ENCODE measurements at regions not wholly inside any gene's neighbourhood (a gene's known extent, or its start where the extent isn't known, plus 50 kb on each side); places are given as distances from the start of the nearest gene placed in this dataset.
"Not testable (repeated sequence)": the region's sequence is repeated elsewhere in the genome, so short reads cannot be mapped to it uniquely, and the experiment has no call there.

DNA sequence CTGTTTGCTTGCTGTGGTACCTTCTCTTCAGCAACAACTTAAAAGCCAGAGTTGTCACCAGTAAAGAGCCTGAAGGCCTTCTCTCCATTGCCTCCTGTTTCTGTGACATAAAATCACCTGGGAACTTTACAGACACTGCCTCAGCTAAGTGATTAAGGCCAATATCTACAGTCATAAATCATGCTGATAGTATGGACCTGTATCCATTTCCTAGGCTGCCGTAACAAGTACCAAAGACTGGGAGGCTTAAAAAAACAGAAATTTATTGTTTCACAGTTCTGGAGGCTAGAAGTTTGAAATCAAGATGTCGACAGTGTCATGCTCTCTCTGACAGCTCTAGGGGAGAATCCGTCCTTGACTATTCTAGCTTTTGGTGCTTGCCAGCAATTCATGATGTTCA, 108.4 kb upstream of the UNC5B start:
- TF ChIP-seq, protein P1, sequence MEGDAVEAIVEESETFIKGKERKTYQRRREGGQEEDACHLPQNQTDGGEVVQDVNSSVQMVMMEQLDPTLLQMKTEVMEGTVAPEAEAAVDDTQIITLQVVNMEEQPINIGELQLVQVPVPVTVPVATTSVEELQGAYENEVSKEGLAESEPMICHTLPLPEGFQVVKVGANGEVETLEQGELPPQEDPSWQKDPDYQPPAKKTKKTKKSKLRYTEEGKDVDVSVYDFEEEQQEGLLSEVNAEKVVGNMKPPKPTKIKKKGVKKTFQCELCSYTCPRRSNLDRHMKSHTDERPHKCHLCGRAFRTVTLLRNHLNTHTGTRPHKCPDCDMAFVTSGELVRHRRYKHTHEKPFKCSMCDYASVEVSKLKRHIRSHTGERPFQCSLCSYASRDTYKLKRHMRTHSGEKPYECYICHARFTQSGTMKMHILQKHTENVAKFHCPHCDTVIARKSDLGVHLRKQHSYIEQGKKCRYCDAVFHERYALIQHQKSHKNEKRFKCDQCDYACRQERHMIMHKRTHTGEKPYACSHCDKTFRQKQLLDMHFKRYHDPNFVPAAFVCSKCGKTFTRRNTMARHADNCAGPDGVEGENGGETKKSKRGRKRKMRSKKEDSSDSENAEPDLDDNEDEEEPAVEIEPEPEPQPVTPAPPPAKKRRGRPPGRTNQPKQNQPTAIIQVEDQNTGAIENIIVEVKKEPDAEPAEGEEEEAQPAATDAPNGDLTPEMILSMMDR (IDR thresholded peaks at IDR 0.05) = no peak
- no peak for TF ChIP-seq ZFX (IDR thresholded peaks at IDR 0.05; ENCODE audit: borderline replicate concordance)
- H3K27ac ChIP-seq = no peak overlapping the region

DNA sequence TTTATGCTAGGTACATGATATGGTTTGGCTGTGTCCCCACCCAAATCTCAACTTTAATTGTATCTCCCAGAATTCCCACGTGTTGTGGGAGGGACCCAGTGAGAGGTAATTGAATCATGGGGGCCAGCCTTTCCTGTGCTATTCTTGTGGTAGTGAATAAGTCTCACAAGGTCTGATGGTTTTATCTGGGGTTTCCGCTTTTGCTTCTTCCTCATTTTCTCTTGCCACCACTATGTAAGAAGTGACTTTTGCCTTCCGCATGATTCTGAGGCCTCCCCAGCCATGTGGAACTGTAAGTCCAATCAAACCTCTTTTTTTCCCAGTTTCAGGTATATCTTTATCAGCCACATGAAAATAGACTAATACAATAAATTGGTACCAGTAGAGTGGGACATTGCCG, 106.2 kb upstream of the UNC5B start:
- not testable (repeated sequence) for H3K27ac ChIP-seq

DNA sequence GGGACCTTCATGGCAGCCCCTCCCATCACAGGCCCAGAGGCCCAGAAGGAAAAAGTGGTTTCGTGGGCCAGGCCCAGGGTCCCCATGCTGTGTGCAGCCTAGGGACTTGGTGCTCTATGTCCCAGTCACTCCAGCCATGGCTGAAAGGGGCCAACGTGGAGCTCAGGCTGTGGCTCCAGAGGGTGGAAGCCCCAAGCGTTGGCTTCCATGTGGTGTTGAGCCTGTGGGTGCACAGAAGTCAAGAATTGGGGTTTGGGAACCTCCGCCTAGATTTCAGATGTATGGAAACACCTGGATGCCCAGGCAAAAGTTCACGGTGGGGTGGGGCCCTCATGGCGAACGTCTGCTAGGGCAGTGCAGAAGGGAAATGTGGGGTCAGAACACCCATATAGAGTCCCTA, 105.3 kb upstream of the UNC5B start:
- H3K27ac ChIP-seq = not testable (repeated sequence)

DNA sequence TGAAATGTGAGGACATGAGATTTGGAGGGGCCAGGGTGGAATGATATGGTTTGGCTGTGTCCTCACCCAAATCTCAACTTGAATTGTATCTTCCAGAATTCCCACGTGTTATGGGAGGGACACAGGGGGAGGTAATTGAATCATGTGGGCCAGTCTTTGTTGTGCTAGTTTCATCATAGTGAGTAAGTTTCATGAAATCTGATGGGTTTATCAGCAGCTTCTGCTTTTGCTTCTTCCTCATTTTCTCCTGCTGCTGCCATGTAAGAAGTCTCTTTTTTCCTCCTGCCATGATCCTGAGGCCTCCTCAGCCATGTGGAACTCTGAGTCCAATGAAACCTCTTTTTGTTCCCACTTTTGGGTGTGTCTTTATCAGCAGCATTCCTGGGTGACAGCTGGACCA, 104.3 kb upstream of the UNC5B start:
- not testable (repeated sequence) for H3K27ac ChIP-seq

DNA sequence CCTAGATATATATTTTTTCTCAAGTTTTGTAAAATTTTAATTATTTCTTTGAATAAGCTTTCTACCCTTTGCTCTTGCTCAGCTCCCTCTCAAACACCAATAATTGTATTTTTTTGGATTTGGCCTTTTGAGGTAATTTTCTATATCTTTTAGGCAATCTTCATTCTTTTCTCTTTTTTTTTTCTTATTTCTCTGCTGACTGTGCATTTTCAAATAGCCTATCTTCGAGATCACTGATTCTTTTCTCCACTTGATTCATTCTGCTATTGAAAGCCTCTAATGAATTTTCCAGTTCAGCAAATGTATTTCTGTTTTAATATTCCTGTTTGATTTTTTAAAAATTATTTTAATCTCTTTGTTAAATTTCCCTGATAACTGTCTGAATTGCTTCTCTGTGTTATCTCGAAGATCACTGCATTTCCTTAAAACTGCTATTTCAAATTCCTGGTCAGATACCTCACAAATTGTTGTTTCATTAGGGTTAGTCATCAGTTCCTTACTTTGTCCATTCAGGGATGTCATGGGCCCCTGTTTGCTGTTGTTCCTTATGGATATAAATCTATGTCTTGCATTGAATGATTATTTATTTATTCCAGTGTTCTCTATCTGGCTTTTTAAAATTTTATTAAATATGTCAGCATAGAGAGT, 100.1 kb upstream of the UNC5B start:
- TF ChIP-seq, protein P1 (IDR thresholded peaks at IDR 0.05) = no peak
- no peak for TF ChIP-seq ZFX (IDR thresholded peaks at IDR 0.05; ENCODE audit: borderline replicate concordance)
- H3K27ac ChIP-seq = no peak overlapping the region

DNA sequence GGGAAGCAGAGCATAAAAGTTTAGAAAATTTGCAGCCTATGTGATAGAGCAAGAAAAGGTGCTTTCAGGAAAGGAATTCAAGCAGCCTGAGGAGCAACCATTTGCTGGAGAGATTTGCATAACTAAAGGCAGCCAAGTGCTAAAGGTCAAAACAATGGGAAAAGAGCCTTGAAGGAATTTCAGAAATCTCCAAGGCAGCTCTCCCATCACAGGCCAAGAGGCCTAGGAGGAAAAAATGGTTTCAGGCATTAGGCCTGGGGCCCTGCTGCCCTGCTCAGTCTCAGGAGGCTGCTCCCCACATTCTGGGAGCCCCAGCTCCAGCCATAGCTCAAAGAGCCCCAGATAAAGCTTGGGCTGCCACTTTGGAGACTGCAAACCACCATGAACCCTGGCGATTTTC, 95.9 kb upstream of the UNC5B start:
- no peak overlapping the region for H3K27ac ChIP-seq
- no peak for TF ChIP-seq ZFX (IDR thresholded peaks at IDR 0.05; ENCODE audit: borderline replicate concordance)
- TF ChIP-seq, protein P1 (IDR thresholded peaks at IDR 0.05) = no peak

DNA sequence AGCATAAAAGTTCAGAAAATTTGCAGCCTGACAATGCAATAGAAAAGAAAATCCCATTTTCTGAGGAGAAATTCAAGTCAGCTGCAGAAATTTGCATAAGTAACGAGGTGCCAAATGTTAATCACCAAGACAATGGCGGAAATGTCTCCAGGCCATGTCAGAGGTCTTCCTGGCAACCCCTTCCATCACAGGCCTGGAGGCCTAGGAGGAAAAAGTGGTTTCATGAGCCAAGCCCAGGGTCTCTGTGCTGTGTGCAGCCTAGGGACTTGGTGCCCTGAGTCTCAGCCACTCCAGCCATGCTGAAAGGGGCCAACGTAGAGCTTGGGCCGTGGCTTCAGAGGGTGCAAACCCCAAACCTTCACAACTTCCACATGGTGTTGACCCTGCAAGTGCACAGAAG, 94.8 kb upstream of the UNC5B start:
- H3K27ac ChIP-seq = not testable (repeated sequence)

DNA sequence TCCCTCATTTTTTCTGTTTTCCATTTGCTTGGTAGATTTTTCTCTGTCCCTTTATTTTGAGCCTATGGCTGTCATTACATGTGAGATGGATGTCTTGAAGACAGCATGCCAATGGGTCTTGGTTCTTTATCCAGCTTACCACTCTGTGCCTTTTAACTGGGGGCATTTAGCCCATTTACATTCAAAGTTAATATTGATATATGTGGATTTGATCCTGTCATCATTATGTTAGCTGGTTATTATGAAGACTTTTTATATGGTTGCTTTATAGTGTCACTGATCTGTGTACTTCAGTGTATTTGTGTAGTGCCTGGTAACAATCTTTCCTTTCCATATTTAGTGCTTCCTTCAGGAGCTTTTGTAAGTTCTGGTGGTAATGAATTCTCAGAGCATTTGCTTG, 89.3 kb upstream of the UNC5B start:
- TF ChIP-seq ZFX (IDR thresholded peaks at IDR 0.05; ENCODE audit: borderline replicate concordance) = no peak
- TF ChIP-seq, protein P1 (IDR thresholded peaks at IDR 0.05) = no peak
- no peak overlapping the region for H3K27ac ChIP-seq

DNA sequence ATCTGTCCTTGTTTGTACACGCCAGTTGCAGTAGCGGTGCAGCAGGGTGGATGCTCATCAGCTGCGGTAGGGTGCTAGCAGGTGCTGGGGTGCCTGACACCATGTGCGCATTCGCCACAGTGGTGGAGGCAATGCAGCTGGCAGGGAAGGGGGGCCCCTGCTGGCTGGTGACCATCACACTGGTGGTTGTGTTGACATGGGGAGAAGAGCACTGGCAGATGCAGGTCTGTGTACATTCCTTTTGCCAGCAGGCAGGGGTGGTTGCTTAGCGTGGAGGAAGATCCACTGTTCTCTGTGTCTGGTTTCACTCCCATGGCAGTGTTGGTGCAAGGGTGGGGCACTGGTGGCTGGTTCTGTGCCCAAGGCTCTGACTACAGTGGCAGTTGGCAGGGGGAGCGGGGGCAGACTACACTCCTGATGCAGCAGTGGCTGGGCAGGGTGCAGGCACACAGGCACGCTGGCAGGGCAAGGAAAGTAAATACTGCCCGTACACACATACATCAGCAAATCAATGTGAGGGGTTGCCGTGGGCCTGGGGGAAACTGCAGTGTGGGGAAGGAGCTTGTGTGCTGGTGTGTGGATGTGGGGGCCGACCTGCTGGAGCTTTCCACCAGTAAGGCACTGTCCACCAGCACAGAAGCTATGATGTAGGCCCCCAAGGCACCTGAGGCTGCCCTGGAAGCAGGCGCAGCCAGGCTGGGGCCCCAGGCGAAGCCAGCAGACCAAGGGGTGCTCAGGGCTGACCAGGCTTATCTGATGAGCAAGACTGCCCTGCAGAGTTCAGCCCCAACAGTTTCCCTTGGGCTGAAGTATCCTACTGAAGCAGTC, 87.2 kb upstream of the UNC5B start:
- no peak overlapping the region for H3K27ac ChIP-seq
- TF ChIP-seq ZFX (IDR thresholded peaks at IDR 0.05; ENCODE audit: borderline replicate concordance) = no peak
- TF ChIP-seq, protein P1 (IDR thresholded peaks at IDR 0.05) = no peak
